ENCODE measurements at regions not wholly inside any gene's neighbourhood (a gene's known extent, or its start where the extent isn't known, plus 50 kb on each side); places are given as distances from the start of the nearest gene placed in this dataset.

- no peaks in the 10 kb centered on the region for H3K4me1 ChIP-seq
- no peak for DNase-seq
- no peaks in the 10 kb centered on the region for H3K36me3 ChIP-seq
- H3K9me3 ChIP-seq = no peaks in the 10 kb centered on the region
- no peak overlapping the region for H3K4me3 ChIP-seq (ENCODE audit: low read depth, low read length)
- no peaks in the 10 kb centered on the region for H3K27me3 ChIP-seq
- TF ChIP-seq CTCF (IDR thresholded peaks at IDR 0.05; ENCODE audit: low read depth, low read length) = no peak
Observed at GRCh38 chr1:193525917-193526710, 339.7 kb upstream of the B3GALT2 start.

- H3K9me3 ChIP-seq = no peaks in the 10 kb centered on the region
- H3K36me3 ChIP-seq = no peaks in the 10 kb centered on the region
- H3K4me3 ChIP-seq (ENCODE audit: low read depth, low read length) = no peak overlapping the region
- no peaks in the 10 kb centered on the region for H3K4me1 ChIP-seq
- TF ChIP-seq CTCF (IDR thresholded peaks at IDR 0.05; ENCODE audit: low read depth, low read length) = no peak
- no peak for DNase-seq
- no peaks in the 10 kb centered on the region for H3K27me3 ChIP-seq
Observed at GRCh38 chr1:193525411-193525810, 339.0 kb upstream of the B3GALT2 start.

GRCh38 chr1:193524616-193525015, 338.2 kb upstream of the B3GALT2 start:
- no peaks in the 10 kb centered on the region for H3K9me3 ChIP-seq
- no peaks in the 10 kb centered on the region for H3K4me1 ChIP-seq
- H3K4me3 ChIP-seq (ENCODE audit: low read depth, low read length) = no peak overlapping the region
- no peak for TF ChIP-seq CTCF (IDR thresholded peaks at IDR 0.05; ENCODE audit: low read depth, low read length)
- no peak for DNase-seq
- no peaks in the 10 kb centered on the region for H3K27me3 ChIP-seq
- no peaks in the 10 kb centered on the region for H3K36me3 ChIP-seq

- H3K27me3 ChIP-seq = no peaks in the 10 kb centered on the region
- TF ChIP-seq CTCF (IDR thresholded peaks at IDR 0.05; ENCODE audit: low read depth, low read length) = no peak
- no peak overlapping the region for H3K4me3 ChIP-seq (ENCODE audit: low read depth, low read length)
- no peaks in the 10 kb centered on the region for H3K36me3 ChIP-seq
- no peaks in the 10 kb centered on the region for H3K4me1 ChIP-seq
- DNase-seq = no peak
- H3K9me3 ChIP-seq = no peaks in the 10 kb centered on the region
Observed at GRCh38 chr1:193524021-193524420, 337.6 kb upstream of the B3GALT2 start.

GRCh38 chr1:193520472-193520871, 334.1 kb upstream of the B3GALT2 start:
- Histone ChIP-seq H3K4me1 (no peaks in the 10 kb centered on the region), H3K36me3 (no peaks in the 10 kb centered on the region), H3K9me3 (no peaks in the 10 kb centered on the region), H3K27me3 (no peaks in the 10 kb centered on the region), H3K4me3 (ENCODE audit: low read depth, low read length) (no peak overlapping the region)
- TF ChIP-seq CTCF (IDR thresholded peaks at IDR 0.05; ENCODE audit: low read depth, low read length) = no peak
- DNase-seq = no peak

GRCh38 chr1:193519922-193520321, 333.5 kb upstream of the B3GALT2 start:
- no peak for TF ChIP-seq CTCF (IDR thresholded peaks at IDR 0.05; ENCODE audit: low read depth, low read length)
- no peaks in the 10 kb centered on the region for H3K36me3 ChIP-seq
- H3K4me1 ChIP-seq = no peaks in the 10 kb centered on the region
- no peak overlapping the region for H3K4me3 ChIP-seq (ENCODE audit: low read depth, low read length)
- DNase-seq = no peak
- no peaks in the 10 kb centered on the region for H3K27me3 ChIP-seq
- no peaks in the 10 kb centered on the region for H3K9me3 ChIP-seq
